GM12872 (cell line): ENCODE measurements at regions not wholly inside any gene's neighbourhood (a gene's known extent, or its start where the extent isn't known, plus 50 kb on each side); places are given as distances from the start of the nearest gene placed in this dataset.

Experiments
- TF ChIP-seq, protein P1 (sequence below): IDR thresholded peaks from 3 replicates; pipeline ENCODE4 v1.5.1; 2011; ENCODE audit warnings: low read depth, mild to moderate bottlenecking, low read length, moderate library complexity; ENCODE audit not compliant: insufficient read depth

- TF ChIP-seq, protein P1, sequence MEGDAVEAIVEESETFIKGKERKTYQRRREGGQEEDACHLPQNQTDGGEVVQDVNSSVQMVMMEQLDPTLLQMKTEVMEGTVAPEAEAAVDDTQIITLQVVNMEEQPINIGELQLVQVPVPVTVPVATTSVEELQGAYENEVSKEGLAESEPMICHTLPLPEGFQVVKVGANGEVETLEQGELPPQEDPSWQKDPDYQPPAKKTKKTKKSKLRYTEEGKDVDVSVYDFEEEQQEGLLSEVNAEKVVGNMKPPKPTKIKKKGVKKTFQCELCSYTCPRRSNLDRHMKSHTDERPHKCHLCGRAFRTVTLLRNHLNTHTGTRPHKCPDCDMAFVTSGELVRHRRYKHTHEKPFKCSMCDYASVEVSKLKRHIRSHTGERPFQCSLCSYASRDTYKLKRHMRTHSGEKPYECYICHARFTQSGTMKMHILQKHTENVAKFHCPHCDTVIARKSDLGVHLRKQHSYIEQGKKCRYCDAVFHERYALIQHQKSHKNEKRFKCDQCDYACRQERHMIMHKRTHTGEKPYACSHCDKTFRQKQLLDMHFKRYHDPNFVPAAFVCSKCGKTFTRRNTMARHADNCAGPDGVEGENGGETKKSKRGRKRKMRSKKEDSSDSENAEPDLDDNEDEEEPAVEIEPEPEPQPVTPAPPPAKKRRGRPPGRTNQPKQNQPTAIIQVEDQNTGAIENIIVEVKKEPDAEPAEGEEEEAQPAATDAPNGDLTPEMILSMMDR = no peak
These were observed 209.9 kb upstream of the DEPDC1 start for GRCh38 chr1:68706639-68707317.

- TF ChIP-seq, protein P1 = no peak
These were observed 220.4 kb upstream of the DEPDC1 start for GRCh38 chr1:68717330-68717729.

GRCh38 chr1:68720476-68720875 lies 223.6 kb upstream of the DEPDC1 start:
- TF ChIP-seq, protein P1 = no peak

- TF ChIP-seq, protein P1 = no peak
These were observed 226.9 kb upstream of the DEPDC1 start for GRCh38 chr1:68723791-68724190.

- TF ChIP-seq, protein P1 = no peak
These were observed 228.3 kb upstream of the DEPDC1 start for GRCh38 chr1:68725001-68725752.

GRCh38 chr1:68745011-68745410 lies 248.1 kb upstream of the DEPDC1 start:
- TF ChIP-seq, protein P1 = no peak

DNA sequence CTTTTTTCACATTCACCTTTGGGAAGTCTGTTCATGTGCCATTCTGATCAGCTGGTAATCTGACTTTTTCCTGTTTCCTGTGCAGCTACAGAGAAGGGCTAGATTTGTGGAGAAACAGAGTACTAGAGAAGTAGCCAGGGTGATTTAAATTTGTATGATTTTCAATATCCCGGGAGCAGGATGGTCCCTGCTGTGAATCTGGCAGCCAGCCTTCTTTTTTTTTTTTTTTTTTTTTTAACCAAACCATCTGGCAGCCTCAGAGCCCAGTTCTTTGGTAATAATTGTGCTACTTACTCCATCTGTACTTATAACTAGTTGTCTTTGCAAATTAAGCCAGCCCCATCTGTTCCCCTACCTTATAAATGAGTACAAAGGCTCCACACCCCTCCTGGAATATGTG lies 248.6 kb upstream of the DEPDC1 start:
- TF ChIP-seq, protein P1 = no peak
